NB4 (cell line): ENCODE measurements at regions not wholly inside any gene's neighbourhood (a gene's known extent, or its start where the extent isn't known, plus 50 kb on each side); places are given as distances from the start of the nearest gene placed in this dataset.
A peak's percentile ranks its signal among the peaks of the same experiment; 100 is the strongest.

ENCODE experiments used
- DNase-seq: peaks from one replicate; pipeline ENCODE4 v3.0.0; 2010; ENCODE audit warnings: low read depth
- H3K4me3 ChIP-seq: one replicate; pipeline ENCODE4 v1.5.1; 2011; ENCODE audit warnings: mild to moderate bottlenecking, low read depth, low read length, moderate library complexity
- CTCF ChIP-seq: IDR thresholded peaks from one replicate; pipeline ENCODE4 v1.5.1; 2012; ENCODE audit warnings: low read depth, low read length
- MYC ChIP-seq: IDR thresholded peaks from 2 replicates; pipeline ENCODE4 v1.6.1; 2011; ENCODE audit warnings: low read depth, low read length
- POLR2A ChIP-seq: IDR thresholded peaks from 2 replicates; pipeline ENCODE4 v1.6.1; 2011; ENCODE audit warnings: mild to moderate bottlenecking; ENCODE audit not compliant: insufficient read length; ENCODE audit errors: extremely low read depth
- TF ChIP-seq, protein P1 (sequence below): IDR thresholded peaks from 2 replicates; pipeline ENCODE4 v1.6.1; 2011; ENCODE audit warnings: low read depth, low read length

- DNase-seq = no peak
- TF ChIP-seq MYC (no peak), CTCF (no peak), POLR2A (no peak)
- TF ChIP-seq, protein P1, sequence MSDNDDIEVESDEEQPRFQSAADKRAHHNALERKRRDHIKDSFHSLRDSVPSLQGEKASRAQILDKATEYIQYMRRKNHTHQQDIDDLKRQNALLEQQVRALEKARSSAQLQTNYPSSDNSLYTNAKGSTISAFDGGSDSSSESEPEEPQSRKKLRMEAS = no peak
- H3K4me3 ChIP-seq = no peak overlapping the region
Observed at GRCh38 chr3:4223777-4224176, 79.4 kb upstream of the SETMAR start.

GRCh38 chr3:4224331-4224730, 78.8 kb upstream of the SETMAR start:
- TF ChIP-seq MYC (no peak), POLR2A (no peak), CTCF (no peak)
- TF ChIP-seq, protein P1 = no peak
- H3K4me3 ChIP-seq = no peak overlapping the region

GRCh38 chr3:4225005-4225471, 78.1 kb upstream of the SETMAR start:
- TF ChIP-seq, protein P1 = no peak
- no peak overlapping the region for H3K4me3 ChIP-seq
- DNase-seq = no peak

More at GRCh38 chr3:4224331-4224730, 78.8 kb upstream of the SETMAR start:
- DNase-seq = no peak

- TF ChIP-seq CTCF = no peak
- TF ChIP-seq, protein P1 = no peak
- no peak for TF ChIP-seq POLR2A
- no peak for TF ChIP-seq MYC
- no peak overlapping the region for H3K4me3 ChIP-seq
- DNase-seq = no peak
Observed at GRCh38 chr3:4228295-4228694, 74.9 kb upstream of the SETMAR start.

GRCh38 chr3:4231041-4231440, 72.1 kb upstream of the SETMAR start:
- no peak overlapping the region for H3K4me3 ChIP-seq
- peak; percentile 18 for DNase-seq
- TF ChIP-seq MYC = no peak
- TF ChIP-seq, protein P1 = no peak
- no peak for TF ChIP-seq POLR2A
- TF ChIP-seq CTCF = no peak

GRCh38 chr3:4232798-4233197, 70.4 kb upstream of the SETMAR start:
- TF ChIP-seq POLR2A (no peak), CTCF (no peak), MYC (no peak)
- TF ChIP-seq, protein P1 = no peak
- no peak for DNase-seq
- H3K4me3 ChIP-seq = no peak overlapping the region
